Lung (tissue), 11 donors: ENCODE measurements at regions not wholly inside any gene's neighbourhood (a gene's known extent, or its start where the extent isn't known, plus 50 kb on each side); places are given as distances from the start of the nearest gene placed in this dataset.

ENCODE experiments used
- ATAC-seq: fragments of 200-7000 bp; cut with Tn5 transposase; one replicate; pipeline ENCODE4 v1.9.1; 2020; ENCODE audit warnings: moderate number of reproducible peaks; ENCODE audit not compliant: insufficient read depth, low FRiP score
- DNase-seq, 3 donors: peaks; one replicate each; pipeline ENCODE4 v3.0.0-alpha.2; 2013 to 2017
- H3K27ac ChIP-seq, 2 donors: one replicate each; pipeline ENCODE4 v1.5.1; 2013; ENCODE audit warnings: mild to moderate bottlenecking in 2 of 2, moderate library complexity in 2 of 2, control low read depth in 1 of 2, inconsistent platforms in 1 of 2, low read depth in 1 of 2, low read length in 1 of 2
- H3K27me3 ChIP-seq, 3 donors: one replicate each; pipeline ENCODE4 v1.5.1; 2013; ENCODE audit warnings: low read length in 2 of 3; ENCODE audit not compliant: control insufficient read depth in 3 of 3, insufficient read depth in 3 of 3
- H3K36me3 ChIP-seq, 4 donors: one replicate each; pipeline ENCODE4 v1.5.1; 2013; ENCODE audit warnings: low read length in 4 of 4, mild to moderate bottlenecking in 1 of 4, moderate library complexity in 1 of 4; ENCODE audit not compliant: control insufficient read depth in 4 of 4, insufficient read depth in 4 of 4
- H3K4me1 ChIP-seq, 5 donors: one replicate each; pipeline ENCODE4 v1.5.1; 2013; ENCODE audit warnings: low read length in 5 of 5, mild to moderate bottlenecking in 2 of 5, moderate library complexity in 1 of 5; ENCODE audit not compliant: control insufficient read depth in 5 of 5, insufficient read depth in 5 of 5
- H3K4me3 ChIP-seq: one replicate; pipeline ENCODE4 v1.5.1; 2013; ENCODE audit warnings: mild to moderate bottlenecking, control low read depth, moderate library complexity
- H3K9ac ChIP-seq, 2 donors: one replicate each; pipeline ENCODE4 v1.5.1; 2013; ENCODE audit warnings: low read length in 2 of 2, control low read depth in 1 of 2; ENCODE audit not compliant: insufficient read depth in 1 of 2
- H3K9me3 ChIP-seq, 4 donors: one replicate each; pipeline ENCODE4 v1.5.1; 2013; ENCODE audit warnings: low read length in 3 of 4, mild to moderate bottlenecking in 1 of 4, moderate library complexity in 1 of 4; ENCODE audit not compliant: control insufficient read depth in 4 of 4, insufficient read depth in 3 of 4
- WGBS, 2 donors: extraction: QIAGEN DNeasy Blood & Tissue Kit; methylation state at CpG; one replicate each; pipeline ENCODE4 v1.1.7; 2013; 5-methylcytosine and 5-hydroxymethylcytosine counted together
- TF ChIP-seq, protein P1 (sequence below): IDR thresholded peaks from 2 replicates; pipeline ENCODE4 v1.5.1; 2012; ENCODE audit warnings: mild to moderate bottlenecking; ENCODE audit errors: control extremely low read depth, extremely low read depth
- donor health status: control.
- donor health status: control.
- donor health status: Bipolar disorder and iron deficiency.
- donor health status: healthy.
- donor health status: DM: yes; HTN: yes; CAD: no.

GRCh38 chr4:3862640-3863420, 96.6 kb downstream of the ADRA2C start:
- Histone ChIP-seq H3K27me3 (peaks cover 0 to 14% (median 9%) of the 10 kb centered on the region in 3 donors), H3K9ac (no peak overlapping the region), H3K4me3 (no peak overlapping the region), H3K36me3 (no peaks in the 10 kb centered on the region), H3K27ac (no peak overlapping the region), H3K9me3 (peaks cover 0 to 2% (median 0%) of the 10 kb centered on the region in 4 donors), H3K4me1 (no peaks in the 10 kb centered on the region)
- TF ChIP-seq, protein P1, sequence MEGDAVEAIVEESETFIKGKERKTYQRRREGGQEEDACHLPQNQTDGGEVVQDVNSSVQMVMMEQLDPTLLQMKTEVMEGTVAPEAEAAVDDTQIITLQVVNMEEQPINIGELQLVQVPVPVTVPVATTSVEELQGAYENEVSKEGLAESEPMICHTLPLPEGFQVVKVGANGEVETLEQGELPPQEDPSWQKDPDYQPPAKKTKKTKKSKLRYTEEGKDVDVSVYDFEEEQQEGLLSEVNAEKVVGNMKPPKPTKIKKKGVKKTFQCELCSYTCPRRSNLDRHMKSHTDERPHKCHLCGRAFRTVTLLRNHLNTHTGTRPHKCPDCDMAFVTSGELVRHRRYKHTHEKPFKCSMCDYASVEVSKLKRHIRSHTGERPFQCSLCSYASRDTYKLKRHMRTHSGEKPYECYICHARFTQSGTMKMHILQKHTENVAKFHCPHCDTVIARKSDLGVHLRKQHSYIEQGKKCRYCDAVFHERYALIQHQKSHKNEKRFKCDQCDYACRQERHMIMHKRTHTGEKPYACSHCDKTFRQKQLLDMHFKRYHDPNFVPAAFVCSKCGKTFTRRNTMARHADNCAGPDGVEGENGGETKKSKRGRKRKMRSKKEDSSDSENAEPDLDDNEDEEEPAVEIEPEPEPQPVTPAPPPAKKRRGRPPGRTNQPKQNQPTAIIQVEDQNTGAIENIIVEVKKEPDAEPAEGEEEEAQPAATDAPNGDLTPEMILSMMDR = no peak
- peak in 2 of 3 donors; percentile 29 to 61 for DNase-seq
- no peak for ATAC-seq
- 15 to 18% methylated on average over 22 to 23 of the region's 23 CpGs for WGBS, 2 donors

GRCh38 chr4:3863841-3864741, 97.9 kb downstream of the ADRA2C start:
- Histone ChIP-seq H3K4me1 (no peaks in the 10 kb centered on the region), H3K27ac (no peak overlapping the region), H3K36me3 (no peaks in the 10 kb centered on the region), H3K4me3 (no peak overlapping the region), H3K9ac (no peak overlapping the region), H3K9me3 (peaks cover 0 to 4% (median 0%) of the 10 kb centered on the region in 4 donors), H3K27me3 (peaks cover 0 to 14% (median 9%) of the 10 kb centered on the region in 3 donors)
- ATAC-seq (no peak), DNase-seq (no peak)
- WGBS, 2 donors = 82 to 87% methylated on average over 33 of the region's 33 CpGs
- TF ChIP-seq, protein P1 = no peak

DNA sequence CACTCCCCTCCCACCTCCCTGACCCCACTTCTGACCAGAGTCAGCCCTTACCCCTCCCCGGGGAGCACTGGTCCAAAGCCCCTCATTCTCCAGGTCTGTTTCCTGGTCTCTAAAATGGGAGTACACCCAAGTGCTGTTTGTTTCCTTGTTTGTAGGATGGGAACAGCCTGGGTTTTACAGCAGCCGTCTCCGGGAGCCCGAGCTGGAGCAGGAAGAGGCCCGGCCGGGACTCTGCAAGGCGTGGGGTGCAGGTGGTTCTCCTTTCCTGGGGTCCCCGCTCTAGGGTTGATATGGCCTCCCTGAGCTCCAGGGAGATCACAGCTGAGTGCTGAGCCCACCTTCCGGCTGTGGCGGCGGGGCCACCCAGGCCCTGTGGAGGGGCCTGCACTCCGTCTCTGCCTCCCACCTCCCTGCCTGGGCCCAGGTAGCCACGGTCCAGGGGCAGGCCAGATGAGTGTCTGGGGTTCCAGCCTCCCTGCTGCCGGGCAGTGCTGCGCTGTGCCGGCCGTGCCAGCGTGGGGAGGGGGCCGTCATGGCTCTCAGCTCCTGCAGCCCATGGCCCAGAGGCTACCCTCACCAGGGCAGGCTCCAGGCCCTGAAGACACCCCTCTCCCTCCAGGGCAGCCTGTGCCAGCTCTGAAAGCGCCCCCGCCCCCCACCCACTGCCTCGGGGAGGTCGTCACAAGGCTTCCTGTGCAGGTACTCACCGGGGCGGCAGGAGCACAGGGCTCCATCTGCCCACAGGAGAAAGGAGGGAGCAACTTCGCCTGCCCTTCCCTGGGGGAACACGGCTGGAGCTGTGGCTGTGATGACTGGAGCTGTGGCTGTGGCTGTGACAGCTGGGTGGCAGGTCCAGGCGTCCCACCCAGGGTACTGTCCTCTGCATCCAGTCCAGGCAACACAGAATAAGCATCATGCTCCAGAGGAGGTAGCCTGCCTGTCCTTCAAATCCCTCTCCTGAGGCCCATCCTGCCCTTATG, 98.8 kb downstream of the ADRA2C start:
- ATAC-seq (no peak), DNase-seq (no peak)
- Histone ChIP-seq H3K36me3 (no peaks in the 10 kb centered on the region), H3K9me3 (peaks cover 0 to 4% (median 0%) of the 10 kb centered on the region in 4 donors), H3K4me3 (no peak overlapping the region), H3K27ac (no peak overlapping the region), H3K27me3 (peaks cover 0 to 21% (median 9%) of the 10 kb centered on the region in 3 donors), H3K4me1 (no peaks in the 10 kb centered on the region), H3K9ac (no peak overlapping the region)
- TF ChIP-seq, protein P1 = no peak
- 80 to 82% methylated on average over 27 to 28 of the region's 28 CpGs for WGBS, 2 donors
